ENCODE measurements at regions not wholly inside any gene's neighbourhood (a gene's known extent, or its start where the extent isn't known, plus 50 kb on each side); places are given as distances from the start of the nearest gene placed in this dataset.

DNA sequence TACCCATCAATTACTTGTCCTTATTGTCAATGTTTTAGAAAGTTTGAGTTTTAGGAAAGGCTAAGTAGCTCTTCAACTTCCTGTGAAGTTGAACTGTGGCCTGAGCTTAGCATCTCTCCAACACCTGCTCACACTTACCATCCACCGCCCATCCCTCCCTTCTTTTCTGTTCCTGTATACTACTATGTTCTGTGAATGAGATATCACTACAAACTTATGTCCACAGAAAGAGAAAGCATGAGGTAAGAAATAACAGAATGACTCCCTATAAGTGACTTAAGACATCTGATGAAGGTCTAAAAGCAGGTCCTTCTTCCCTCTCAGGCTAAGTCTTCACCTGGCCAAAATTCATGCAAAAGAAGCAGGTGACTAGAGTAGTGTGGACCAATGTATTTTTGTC lies 246.3 kb upstream of the PREP start:
- DNase-seq (ENCODE audit: low spot score) = no peak

DNA sequence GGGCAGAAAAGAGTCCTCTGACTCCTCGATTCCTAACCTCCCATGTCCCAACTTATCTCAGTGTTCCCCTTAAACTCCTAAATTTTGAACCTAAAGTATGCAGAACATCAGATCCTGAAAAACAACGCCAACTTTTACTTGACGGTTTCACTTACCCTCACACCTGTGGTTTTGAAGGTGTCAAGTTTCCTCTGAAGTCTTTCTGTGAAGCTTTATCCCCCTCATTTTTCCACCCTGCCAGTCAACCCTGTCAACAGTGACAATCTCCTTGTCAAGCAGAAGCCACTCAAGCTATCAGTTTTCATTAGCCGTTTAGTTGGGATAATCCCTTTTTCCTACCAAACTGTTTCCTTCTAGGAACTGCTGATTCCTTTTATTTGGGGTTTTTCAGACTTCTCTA lies 245.4 kb upstream of the PREP start:
- no peak for DNase-seq (ENCODE audit: low spot score)

DNA sequence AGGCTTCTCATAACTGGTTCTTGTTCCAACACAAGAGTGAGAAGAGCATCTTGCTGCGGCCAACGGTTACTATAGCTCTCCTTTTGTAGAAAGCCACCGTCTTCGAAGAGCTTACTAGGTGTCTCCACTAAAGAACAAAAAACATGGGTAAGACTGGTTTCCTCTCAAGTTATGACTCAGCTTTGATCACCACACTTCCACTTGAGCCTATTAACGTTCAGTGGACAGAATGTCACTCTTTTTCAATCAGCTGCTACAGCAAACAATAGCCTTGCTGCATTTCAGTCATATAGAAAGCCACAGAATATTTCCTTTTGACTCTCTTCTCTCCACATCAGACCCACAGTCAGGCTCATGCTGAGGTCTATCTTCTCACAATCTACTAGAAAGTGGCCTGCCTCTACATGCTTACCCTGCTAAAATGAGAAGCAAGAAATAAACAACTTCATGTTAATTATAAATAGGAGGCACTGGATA lies 243.5 kb upstream of the PREP start:
- peak; percentile 25 for DNase-seq (ENCODE audit: low spot score)

DNA sequence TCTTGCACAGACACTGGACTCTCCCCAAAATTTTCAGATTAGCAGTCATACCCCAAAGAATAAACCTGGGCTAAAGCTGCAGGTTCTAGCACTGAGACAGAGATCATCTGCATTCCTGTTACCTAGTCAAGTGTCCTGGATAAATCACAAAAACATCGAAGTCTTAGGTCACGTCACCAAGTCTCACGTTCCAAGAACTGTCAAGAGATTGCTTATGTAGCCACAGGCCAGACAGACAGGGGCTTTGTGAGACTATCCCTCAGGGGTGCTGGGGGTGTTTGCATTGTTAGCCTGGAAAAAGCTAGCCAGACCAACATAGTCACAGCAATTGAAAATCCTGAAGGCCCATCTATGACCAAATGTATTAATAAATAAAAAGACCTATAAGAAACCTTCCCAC lies 243.1 kb upstream of the PREP start:
- no peak for DNase-seq (ENCODE audit: low spot score)

DNA sequence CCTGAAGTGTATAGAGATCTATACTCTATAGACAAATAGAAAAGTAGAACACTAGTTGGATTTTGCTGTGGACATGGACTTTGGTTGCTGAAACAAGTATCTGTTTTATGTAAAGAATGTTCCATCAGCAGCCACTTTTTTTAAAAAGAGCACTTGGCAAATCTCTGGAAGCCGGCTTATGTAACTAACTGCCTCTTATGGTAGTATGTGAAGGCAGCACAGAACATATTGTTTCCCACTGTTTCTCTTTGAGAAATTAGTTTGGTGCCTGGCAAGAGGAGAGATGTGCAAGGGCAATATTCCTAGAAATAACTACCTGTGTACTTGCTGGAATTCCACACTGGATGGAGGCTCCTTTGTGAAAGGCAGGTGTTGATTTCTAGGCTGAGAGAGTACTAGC lies 242.3 kb upstream of the PREP start:
- no peak for DNase-seq (ENCODE audit: low spot score)

DNA sequence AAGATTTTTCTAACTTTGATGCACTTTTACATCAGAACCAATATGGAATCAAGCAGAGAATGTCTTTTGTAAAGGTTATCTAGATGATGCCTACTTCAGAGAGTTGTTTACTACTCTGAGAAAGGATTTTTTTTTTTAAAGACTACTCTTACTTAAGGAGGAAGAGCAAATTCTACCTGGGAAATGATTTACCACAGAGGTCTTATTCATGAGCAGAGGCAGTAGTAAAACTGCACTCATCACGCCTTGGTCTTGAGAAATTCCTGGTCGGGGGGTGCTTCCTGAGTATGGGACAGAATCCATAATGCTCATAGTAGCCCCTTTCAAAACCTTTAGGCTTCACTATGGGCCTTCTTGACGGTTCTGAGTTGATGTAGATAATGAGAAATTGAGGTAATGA lies 241.8 kb upstream of the PREP start:
- DNase-seq (ENCODE audit: low spot score) = peak; percentile 13

DNA sequence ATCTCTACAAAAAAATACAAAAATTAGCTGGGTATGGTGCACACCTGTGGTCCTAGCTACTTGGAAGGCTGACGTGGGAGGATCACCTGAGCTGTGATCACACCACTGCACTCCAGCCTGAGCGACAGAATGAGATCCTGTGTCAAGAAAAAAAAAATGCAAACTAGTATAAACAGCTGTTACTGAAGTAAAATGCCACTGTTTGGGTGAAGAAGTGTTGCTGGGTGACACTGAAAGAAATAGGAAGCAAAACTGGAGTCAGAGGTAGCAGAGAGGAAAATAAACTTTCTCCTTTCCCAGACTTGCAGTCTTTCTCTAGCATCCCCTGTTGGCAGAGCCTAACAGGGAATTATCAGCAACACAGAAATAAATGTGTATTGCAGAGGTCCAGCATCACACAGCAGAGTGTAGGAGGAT lies 241.2 kb upstream of the PREP start:
- no peak for DNase-seq (ENCODE audit: low spot score)

DNA sequence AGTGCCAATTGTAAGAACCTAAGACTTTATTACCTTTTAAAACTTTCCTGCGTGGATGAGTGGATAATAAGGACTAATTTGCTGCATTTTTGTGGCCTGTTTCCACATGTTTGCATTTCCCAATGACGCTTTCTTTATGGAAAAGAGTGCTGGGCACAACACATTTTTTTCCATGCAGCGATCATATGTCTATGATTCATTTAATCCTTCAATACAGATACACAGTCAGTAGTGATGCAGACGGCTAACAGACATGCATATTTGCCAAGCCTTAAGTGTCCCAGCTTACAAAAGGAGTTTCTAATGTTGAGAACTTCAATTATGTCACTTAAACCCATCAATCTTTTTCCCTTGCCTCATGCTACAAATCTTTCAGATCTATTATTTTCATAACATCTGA lies 239.8 kb upstream of the PREP start:
- no peak for DNase-seq (ENCODE audit: low spot score)

DNA sequence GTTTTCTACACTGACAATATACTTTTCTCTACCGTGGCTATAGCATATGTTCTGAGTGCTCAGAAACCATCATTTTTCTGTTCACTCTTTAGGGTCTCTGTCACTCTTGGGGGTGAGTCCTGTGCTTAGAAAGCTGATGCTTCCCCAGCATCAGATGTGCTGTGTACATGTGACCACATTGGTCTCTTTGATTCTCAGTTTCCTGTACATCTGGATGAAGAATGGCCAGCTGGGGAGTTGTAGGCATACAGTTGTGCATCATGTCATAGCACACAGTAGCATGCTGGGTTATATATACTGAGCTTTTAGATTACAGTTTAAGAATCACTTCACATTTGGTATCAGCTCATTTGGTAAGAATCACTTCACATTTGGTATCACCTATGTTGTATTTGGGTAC lies 238.6 kb upstream of the PREP start:
- no peak for DNase-seq (ENCODE audit: low spot score)

DNA sequence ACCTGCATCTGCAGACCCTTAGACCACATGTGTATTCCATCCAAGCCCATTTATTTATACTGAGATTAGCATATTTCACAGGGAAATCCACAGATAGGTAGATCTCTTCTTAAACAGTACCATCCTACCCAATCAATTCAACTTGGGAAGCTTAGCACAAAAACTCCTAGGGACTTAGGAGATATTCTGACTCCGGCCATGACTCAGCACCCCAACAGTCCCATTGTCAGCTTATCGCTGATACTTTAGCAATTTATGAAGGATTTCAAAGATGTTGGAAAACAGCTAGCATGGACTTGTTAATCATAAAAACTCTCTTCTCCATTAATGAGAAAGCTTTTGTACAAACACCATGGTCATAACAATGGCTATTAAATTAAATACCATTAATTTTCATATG lies 236.2 kb upstream of the PREP start:
- DNase-seq (ENCODE audit: low spot score) = no peak

DNA sequence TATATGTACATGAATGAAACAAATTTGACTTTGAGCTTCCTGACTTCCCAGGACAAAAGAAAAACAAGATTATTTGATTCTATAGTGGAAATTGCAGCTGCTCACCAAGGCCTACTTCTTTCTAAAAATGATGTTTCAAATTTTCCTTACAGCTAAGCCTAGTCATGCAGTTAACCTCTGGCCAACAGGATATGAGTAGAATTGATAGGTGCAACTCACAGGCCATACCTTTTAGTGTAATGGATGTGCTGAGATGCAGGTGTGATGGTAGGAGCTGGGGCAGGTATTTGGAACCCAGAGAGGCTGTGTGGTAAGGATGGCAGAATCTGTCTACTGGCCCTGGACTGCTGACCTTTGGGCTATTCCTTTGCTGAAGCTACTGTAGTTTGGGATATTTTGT lies 230.9 kb upstream of the PREP start:
- no peak for DNase-seq (ENCODE audit: low spot score)

DNA sequence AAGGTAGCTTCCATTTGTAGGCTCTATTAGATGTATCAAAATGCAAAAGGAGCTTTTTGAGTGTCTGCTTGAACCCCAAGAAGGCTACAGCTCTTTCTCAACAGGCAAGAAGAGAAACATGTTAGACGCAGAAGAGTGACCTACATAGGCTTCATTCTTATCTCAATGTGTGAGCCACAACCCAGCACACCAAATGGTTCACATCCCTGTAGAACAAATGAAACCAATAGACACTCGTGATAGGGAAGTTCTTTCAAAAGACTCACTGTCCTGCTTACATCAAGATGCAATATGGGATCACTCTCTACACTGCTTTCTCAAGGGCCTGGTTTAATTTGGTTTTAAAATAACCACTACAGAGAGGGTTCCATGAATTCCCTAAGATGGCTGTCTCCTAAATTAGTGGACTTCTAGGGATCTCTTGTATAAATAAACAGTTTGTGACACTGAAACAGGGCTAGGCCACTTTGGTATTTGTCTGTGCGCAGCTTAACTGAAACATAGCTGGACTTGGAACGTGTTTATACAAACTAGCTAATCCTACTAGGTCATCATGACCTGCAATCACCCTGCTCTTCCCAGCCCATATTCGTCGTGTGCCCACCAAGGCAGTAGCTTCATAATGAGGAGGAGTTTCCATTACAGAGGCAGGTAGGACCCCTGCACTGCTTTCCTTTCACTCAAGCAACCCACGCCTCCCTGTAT lies 225.4 kb upstream of the PREP start:
- DNase-seq (ENCODE audit: low spot score) = no peak

DNA sequence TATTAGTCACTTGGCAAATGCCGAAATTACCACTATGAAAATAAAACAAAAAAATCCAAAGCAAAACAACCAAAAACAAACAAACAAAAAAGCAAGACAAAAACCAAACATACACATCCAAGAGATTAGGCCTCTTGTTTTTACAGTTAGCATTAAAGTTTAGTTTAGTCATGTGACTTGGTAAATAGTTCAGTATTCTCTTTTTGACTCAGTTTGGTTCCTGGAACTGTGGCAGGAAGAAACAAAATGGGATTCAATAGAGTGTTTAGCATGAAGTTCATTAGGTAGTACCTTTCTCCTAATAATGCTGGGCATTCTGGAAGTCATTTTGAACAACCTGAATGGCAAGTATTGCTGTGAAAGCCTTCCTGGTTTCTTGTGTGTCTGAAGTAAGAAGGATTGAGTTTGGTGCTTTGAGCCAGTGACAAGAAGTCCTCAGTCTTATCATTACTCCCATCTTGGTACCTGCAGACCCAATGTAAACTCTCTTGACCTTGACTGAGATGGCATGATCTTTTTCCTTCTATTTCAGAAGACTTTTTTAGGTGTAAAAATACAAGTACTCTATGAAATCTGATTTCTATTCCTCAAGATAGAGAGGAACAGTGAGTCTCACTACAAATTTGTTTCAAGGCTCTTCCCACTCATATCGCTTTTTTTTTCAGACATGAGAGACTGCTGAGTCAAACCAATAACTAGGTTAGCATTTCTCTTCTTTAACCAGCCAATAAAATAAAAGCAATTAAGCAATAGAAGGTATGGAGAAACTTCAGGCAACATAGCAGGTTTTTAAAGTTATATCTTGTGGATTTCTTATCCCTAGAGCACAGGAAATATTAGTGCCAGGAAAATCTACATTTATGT lies 223.6 kb upstream of the PREP start:
- no peak for DNase-seq (ENCODE audit: low spot score)

DNA sequence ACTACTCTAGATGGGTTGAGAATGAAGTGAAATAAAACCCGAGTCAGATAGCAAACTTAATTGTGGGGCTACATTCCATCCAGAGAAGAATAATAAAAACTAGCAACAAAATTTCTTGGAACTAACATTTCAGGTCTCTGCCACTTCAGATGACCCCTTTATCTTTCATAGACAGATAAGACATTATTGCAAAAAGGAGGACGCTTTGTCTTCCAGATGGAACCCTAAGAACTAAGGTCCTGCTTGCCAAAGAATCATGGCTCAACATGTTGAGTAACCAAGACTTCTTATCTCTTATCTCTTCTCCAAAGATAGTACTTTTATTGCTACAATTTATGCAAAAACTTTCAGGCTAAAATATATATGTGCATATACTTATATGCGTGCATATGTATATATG lies 221.1 kb upstream of the PREP start:
- no peak for DNase-seq (ENCODE audit: low spot score)

DNA sequence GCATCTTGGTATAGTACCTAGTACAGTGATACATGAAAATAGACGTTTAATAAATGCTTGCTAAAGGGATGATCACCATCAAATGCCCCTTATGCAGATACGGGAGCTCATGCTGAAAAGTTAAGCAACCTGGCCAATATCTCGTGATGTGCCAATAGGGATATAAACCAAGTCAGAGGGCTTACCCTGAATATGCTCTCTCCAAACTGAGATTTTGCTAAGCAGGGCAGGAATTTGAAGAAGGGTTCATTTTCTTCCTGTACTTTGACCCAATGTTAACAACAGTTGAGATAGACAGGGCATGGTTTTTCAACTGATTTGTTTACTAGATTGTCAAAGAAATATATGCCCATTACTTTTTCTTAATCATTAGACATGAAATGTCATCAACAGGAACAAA lies 219.3 kb upstream of the PREP start:
- no peak for DNase-seq (ENCODE audit: low spot score)

DNA sequence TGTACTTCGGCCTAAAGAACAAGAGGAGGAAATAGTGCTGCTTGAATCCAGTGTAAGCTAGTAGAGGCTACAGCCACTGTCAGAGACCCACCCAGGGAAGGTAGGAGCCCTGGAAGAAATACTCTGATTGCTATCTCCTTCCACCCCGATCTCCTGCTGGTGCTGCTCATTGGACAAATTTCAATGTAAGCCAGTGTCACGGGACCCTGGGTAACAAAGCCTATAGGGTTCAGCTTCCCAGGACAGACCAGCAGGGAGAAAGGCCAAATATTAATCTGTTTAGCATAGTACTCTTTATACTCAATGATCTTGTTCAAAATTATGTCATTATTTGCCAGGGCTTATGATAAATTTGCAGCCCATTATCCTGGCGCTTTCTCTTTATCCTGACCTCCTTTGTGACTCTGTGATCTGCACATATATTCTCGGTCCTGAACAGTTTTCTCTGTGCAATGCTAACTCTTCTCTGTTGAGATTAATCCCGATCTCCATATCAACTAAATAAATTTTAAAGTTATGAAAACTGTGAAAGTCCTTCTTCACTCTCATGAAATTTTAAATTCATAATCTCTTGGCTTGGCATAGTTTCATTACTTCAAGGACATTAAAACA lies 218.8 kb upstream of the PREP start:
- no peak for DNase-seq (ENCODE audit: low spot score)

DNA sequence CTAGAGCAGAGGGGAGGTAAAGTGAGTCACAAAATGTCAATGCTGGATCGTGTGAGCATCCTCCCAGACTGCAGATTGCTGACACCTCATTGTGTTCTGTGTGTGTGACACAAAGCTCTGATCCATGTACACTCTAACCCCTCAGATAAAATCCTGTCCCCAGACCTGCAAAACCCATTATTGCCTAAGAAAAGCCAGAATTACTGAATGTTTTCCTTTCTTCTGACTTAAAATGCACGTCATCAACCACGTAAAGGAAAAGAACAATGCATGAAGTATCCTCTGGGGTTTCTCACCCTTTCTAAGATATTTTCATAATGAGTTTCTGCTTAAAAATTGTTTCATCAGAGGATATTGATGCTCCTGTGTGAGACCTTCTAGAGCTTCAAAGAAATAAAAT lies 218.0 kb upstream of the PREP start:
- DNase-seq (ENCODE audit: low spot score) = peak; percentile 9

DNA sequence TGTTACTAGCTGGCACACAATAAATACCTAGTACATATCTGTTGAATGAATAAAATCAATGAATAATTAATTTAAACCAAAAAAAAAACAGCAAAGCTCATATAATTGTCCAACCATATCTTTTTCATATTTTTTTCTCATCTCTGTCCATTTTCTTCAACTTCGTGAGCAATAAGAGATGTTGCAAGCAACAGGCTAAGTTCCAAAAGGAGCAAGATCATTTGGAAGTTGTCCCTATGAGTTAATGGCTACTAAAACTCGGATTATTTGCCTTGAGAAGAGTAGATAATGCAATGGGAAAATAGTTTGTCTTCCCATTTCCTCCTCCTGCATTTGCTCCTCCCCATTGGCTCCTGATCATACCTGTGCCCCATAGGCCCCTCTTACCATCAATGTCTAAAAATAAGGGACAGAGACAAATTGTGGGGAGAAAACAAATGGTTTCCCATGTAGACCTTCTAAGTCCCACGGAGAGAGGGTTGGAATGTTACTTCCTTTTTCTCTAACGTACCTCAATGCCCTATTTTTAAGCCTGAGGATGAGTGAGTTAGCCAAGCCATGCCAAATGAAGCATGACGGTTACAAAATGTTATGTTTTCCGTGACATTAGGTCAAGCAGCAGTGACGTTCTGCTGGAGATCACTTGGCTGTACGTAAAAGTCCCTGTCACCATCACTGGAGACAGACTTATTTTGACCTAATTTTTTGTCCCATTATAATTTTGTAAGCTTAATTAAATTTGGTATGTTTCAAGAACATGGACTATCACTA lies 217.3 kb upstream of the PREP start:
- peak; percentile 62 for DNase-seq (ENCODE audit: low spot score)

DNA sequence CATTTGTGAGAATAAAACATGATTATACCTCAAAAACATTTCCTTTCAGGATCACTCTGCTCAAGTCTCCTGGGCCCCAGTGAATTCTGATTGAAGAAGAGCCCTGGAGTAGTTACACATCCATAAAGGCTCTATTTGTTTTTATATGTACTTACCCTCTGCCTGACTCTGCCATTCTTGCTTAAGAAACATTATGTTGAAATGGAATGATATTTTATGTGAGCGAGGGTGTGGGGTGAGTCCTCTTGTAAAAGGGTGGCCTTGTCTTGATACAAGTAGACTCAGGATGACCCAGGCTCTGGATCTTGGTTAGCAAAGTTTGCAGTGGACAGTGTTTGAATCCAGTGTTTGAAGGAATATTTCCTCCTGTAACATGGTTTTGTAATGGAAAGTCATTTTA lies 215.4 kb upstream of the PREP start:
- no peak for DNase-seq (ENCODE audit: low spot score)

DNA sequence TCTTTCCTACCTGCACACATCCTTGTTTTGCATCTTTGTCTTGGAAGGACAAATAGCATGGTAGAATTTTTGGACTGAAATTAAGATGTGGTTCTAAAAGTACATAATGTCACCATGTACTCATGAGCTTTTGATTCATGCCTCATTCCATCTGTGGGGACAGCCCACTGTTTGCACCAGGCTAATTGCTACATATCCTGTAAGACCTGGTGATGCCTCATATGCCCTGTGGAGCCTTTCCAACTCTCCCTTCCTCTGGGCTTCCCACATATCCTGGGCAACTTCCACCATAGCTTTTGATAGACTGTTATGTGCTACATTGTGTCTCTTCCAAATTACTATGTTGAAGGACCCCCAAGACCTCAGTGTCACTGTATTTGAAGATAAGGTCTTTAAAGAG lies 213.6 kb upstream of the PREP start:
- DNase-seq (ENCODE audit: low spot score) = no peak

DNA sequence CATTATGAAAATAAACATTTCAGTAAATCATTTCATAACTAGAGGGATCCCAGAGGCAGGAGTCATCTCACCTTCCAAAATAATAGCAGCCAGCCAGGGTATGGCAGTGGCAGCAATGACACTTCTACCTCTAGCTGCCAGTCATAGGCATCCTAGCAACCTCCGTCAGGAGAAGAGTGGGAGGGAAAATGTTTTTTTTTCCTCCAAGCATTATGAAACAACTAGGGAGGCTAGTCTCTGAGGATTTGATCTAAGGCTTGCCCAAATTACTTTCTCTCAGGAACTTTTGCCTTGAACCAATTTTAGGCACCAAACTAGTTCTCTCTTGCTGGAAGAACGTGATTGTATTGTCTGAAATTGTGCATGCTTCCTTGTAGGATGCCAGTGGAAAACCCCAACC lies 208.7 kb upstream of the PREP start:
- no peak for DNase-seq (ENCODE audit: low spot score)

DNA sequence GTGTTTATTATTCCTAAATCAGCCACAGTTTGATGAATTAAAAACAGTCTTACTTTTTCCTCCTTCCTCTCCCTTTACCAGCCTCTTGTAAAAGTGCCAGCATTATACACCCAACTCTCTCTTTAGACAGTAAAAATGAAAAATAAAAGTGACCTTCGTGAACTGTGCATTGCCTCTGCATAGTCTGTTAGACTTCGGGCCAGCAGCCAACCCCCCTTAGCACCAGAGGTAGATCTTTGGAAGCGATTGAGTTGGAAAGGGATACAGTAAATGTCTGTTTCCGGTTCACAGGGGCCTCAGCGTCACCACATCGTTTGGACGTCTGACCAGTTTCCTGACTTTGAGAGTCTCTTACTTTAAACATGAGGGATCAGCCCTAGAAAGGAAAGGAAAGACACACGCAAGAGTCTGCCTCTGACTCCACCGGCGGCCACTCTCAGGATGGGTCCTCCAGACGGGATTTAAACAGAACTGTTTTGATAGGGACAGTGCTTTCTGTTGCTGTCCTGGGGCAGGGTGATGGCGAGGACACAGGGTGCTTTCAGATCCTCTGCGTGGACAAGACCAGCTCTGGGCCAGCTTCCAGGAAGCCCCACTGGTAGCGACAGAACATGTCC lies 206.6 kb upstream of the PREP start:
- peak; percentile 37 for DNase-seq (ENCODE audit: low spot score)

Data from kidney tubule cell (primary cell).